ENCODE measurements at regions not wholly inside any gene's neighbourhood (a gene's known extent, or its start where the extent isn't known, plus 50 kb on each side); places are given as distances from the start of the nearest gene placed in this dataset.

- Histone ChIP-seq H3K4me1 (no peaks in the 10 kb centered on the region), H3K4me3 (no peak overlapping the region), H3K27ac (no peak overlapping the region), H3K36me3 (no peaks in the 10 kb centered on the region), H3K9me3 (peaks cover 0 to 28% (median 0%) of the 10 kb centered on the region in 11 donors), H3K27me3 (no peaks in the 10 kb centered on the region)
- TF ChIP-seq CTCF (IDR thresholded peaks at IDR 0.05), result no peak
- intact Hi-C loops (cut with DNase I), result no loop called here
- DNase-seq, result no peak
- 57 to 64% methylated on average over 4 of the region's 4 CpGs for WGBS, 2 donors
- no peak for ATAC-seq
Observed at GRCh38 chr3:852033-852432, 240.8 kb upstream of the CNTN6 start.

- DNase-seq (no peak), ATAC-seq (no peak)
- H3K36me3 ChIP-seq, result no peaks in the 10 kb centered on the region
- intact Hi-C loops (cut with DNase I), result no loop called here
- H3K9me3 ChIP-seq, result peaks cover 0 to 24% (median 0%) of the 10 kb centered on the region in 11 donors
- H3K4me1 ChIP-seq, result no peaks in the 10 kb centered on the region
- WGBS, 2 donors, result 76 to 77% methylated on average over 5 of the region's 5 CpGs
- no peak overlapping the region for H3K27ac ChIP-seq
- H3K4me3 ChIP-seq, result no peak overlapping the region
- TF ChIP-seq CTCF (IDR thresholded peaks at IDR 0.05), result no peak
- no peaks in the 10 kb centered on the region for H3K27me3 ChIP-seq
Observed at GRCh38 chr3:853489-853888, 239.3 kb upstream of the CNTN6 start.

- Histone ChIP-seq H3K27me3 (no peaks in the 10 kb centered on the region), H3K4me1 (no peaks in the 10 kb centered on the region), H3K36me3 (no peaks in the 10 kb centered on the region), H3K27ac (no peak overlapping the region), H3K4me3 (no peak overlapping the region), H3K9me3 (peaks cover 0 to 27% (median 0%) of the 10 kb centered on the region in 11 donors)
- no peak for ATAC-seq
- WGBS, 2 donors, result 80% methylated on average over 9 of the region's 9 CpGs
- no peak for DNase-seq
- TF ChIP-seq CTCF (IDR thresholded peaks at IDR 0.05), result no peak
- intact Hi-C loops (cut with DNase I), result no loop called here
Observed at GRCh38 chr3:859135-859534, 233.7 kb upstream of the CNTN6 start.

- no peak for DNase-seq
- Histone ChIP-seq H3K4me3 (no peak overlapping the region), H3K9me3 (peaks cover 0 to 31% (median 0%) of the 10 kb centered on the region in 11 donors), H3K27ac (no peak overlapping the region), H3K36me3 (no peaks in the 10 kb centered on the region), H3K27me3 (no peaks in the 10 kb centered on the region), H3K4me1 (no peaks in the 10 kb centered on the region)
- intact Hi-C loops (cut with DNase I), result no loop called here
- WGBS, 2 donors, result 70 to 74% methylated on average over 2 of the region's 2 CpGs
- TF ChIP-seq CTCF (IDR thresholded peaks at IDR 0.05), result no peak
- no peak for ATAC-seq
Observed at GRCh38 chr3:861721-862120, 231.1 kb upstream of the CNTN6 start.

- DNase-seq (no peak), ATAC-seq (no peak)
- 47 to 49% methylated on average over 1 of the region's 1 CpG for WGBS, 2 donors
- H3K36me3 ChIP-seq, result no peaks in the 10 kb centered on the region
- no peak for TF ChIP-seq CTCF (IDR thresholded peaks at IDR 0.05)
- H3K27me3 ChIP-seq, result no peaks in the 10 kb centered on the region
- intact Hi-C loops (cut with DNase I), result no loop called here
- H3K9me3 ChIP-seq, result peaks cover 0 to 8% (median 0%) of the 10 kb centered on the region in 11 donors
- H3K4me1 ChIP-seq, result no peaks in the 10 kb centered on the region
- no peak overlapping the region for H3K4me3 ChIP-seq
- no peak overlapping the region for H3K27ac ChIP-seq
Observed at GRCh38 chr3:869269-869668, 223.6 kb upstream of the CNTN6 start.
